Endothelial cell (in vitro differentiated cells): ENCODE measurements at regions not wholly inside any gene's neighbourhood (a gene's known extent, or its start where the extent isn't known, plus 50 kb on each side); places are given as distances from the start of the nearest gene placed in this dataset.
"Not testable (repeated sequence)": the region's sequence is repeated elsewhere in the genome, so short reads cannot be mapped to it uniquely, and the experiment has no call there.

Experiments
- DNase-seq: peaks from one replicate; pipeline ENCODE4 v3.0.0; 2021; ENCODE audit warnings: low spot score
- H3K27ac Mint-ChIP-seq: one replicate; pipeline ENCODE4 v1.8.0; 2021; ENCODE audit warnings: mixed read lengths, inconsistent platforms; ENCODE audit not compliant: unreplicated experiment
- H3K27me3 Mint-ChIP-seq: one replicate; pipeline ENCODE4 v1.8.0; 2021; ENCODE audit warnings: mild to moderate bottlenecking, moderate library complexity, mixed read lengths, inconsistent platforms; ENCODE audit not compliant: unreplicated experiment
- H3K36me3 Mint-ChIP-seq: one replicate; pipeline ENCODE4 v1.8.0; 2021; ENCODE audit warnings: mild to moderate bottlenecking, low read depth, mixed read lengths, inconsistent platforms; ENCODE audit not compliant: unreplicated experiment
- H3K4me1 Mint-ChIP-seq: one replicate; pipeline ENCODE4 v1.8.0; 2021; ENCODE audit warnings: mild to moderate bottlenecking, mixed read lengths, inconsistent platforms; ENCODE audit not compliant: unreplicated experiment
- H3K4me3 Mint-ChIP-seq: one replicate; pipeline ENCODE4 v1.8.0; 2021; ENCODE audit warnings: mild to moderate bottlenecking, mixed read lengths, inconsistent platforms; ENCODE audit not compliant: unreplicated experiment
- H3K9me3 Mint-ChIP-seq: one replicate; pipeline ENCODE4 v1.8.0; 2021; ENCODE audit warnings: mixed read lengths, inconsistent platforms; ENCODE audit not compliant: unreplicated experiment
- TF ChIP-seq, protein P1 (sequence below): fragments of 200-600 bp; sonication (generic); IDR thresholded peaks from one replicate; pipeline ENCODE4 v1.5.0; 2021; ENCODE audit warnings: antibody characterized with exemption; ENCODE audit not compliant: unreplicated experiment

DNA sequence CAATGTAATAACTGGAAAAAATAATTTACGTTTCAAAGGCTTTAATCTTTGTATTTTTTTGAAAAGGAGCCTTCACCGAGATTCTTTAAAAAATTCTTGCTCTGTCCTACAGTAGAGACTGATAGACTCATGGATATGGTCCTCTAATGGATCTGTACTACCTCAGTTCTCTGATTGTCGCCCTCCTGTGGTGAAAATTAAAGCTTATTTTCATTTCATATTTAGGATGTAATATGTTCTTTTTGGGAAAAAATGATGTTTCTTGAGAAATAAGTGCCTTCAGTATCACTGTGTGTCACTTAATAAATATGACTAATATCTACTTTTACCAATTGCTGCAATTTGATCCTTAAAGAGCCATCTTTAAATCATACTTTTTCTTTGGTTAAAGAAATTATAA lies 4593.3 kb upstream of the OR11H1 start:
- peaks cover 12% of the 10 kb centered on the region for H3K27me3 Mint-ChIP-seq
- not testable (repeated sequence) for H3K27ac Mint-ChIP-seq, H3K4me3 Mint-ChIP-seq, DNase-seq, H3K4me1 Mint-ChIP-seq, H3K36me3 Mint-ChIP-seq
- H3K9me3 Mint-ChIP-seq: peaks cover 39% of the 10 kb centered on the region

DNA sequence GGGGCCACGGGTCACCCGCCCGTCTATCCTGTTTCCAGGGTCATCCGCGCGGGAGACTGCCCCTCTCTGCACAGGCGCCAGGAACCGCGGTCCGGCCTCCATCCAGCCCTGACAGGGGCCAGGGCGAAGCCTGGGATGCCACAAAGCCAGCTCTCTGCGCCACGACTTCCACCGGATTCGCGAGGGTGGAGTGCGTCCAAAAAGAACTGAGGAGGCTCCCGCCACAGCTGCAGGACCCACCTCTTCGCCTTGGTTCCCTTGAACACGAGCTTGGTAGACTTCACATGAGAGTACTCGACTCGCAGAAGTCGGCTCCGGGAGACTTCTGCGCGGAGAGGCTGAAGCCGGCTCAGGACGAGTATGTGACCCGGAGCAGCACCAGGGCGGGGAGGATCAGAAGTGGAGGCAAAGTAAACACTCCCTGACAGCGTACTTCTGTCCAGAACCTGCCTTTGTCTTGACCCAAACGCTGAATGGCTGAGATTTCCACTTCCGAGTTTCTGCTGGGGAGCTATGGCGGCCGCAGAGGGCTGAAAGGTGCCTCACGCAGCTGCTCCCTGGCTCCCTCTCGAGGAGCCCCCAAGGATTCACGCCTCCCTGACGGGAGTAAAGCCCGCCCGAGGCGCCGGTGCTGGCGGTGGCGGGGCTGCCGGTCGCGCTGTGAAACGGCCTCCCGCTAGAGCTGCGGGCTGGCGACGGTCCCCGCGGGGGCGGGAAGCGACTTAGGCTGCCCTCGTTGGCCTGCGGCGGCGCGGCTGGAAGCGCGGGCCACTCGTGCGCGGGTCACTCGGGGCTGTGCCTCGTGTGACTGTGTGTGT lies 4566.7 kb upstream of the OR11H1 start:
- H3K9me3 Mint-ChIP-seq: peaks cover 41% of the 10 kb centered on the region

DNA sequence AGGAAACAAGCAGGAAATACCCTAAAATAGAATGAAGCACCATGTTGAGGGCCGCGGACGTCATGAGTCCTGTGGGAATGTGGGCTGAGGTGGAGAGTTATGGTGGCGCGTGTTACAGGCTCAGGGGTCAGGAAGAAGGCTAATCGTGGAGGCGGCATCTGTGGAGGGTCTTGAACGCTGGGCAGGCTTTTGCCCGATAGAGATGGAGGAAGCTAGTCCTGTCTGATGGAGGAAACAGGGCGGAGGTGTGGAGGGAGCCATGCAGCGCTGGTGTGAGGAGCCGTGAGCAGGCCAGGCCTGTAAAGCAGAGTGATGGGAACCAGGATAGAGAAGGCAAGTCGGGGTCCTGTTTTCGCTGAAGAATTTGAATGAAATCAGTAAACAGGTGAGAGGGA lies 4566.1 kb upstream of the OR11H1 start:
- Mint-ChIP-seq H3K4me3 (peak overlapping the region; percentile 45), H3K9me3 (peaks cover 41% of the 10 kb centered on the region)
- not testable (repeated sequence) for H3K27me3 Mint-ChIP-seq, H3K4me1 Mint-ChIP-seq, H3K27ac Mint-ChIP-seq, DNase-seq, H3K36me3 Mint-ChIP-seq

More for the DNA sequence above, 4566.7 kb upstream of the OR11H1 start:
- TF ChIP-seq, protein P1, sequence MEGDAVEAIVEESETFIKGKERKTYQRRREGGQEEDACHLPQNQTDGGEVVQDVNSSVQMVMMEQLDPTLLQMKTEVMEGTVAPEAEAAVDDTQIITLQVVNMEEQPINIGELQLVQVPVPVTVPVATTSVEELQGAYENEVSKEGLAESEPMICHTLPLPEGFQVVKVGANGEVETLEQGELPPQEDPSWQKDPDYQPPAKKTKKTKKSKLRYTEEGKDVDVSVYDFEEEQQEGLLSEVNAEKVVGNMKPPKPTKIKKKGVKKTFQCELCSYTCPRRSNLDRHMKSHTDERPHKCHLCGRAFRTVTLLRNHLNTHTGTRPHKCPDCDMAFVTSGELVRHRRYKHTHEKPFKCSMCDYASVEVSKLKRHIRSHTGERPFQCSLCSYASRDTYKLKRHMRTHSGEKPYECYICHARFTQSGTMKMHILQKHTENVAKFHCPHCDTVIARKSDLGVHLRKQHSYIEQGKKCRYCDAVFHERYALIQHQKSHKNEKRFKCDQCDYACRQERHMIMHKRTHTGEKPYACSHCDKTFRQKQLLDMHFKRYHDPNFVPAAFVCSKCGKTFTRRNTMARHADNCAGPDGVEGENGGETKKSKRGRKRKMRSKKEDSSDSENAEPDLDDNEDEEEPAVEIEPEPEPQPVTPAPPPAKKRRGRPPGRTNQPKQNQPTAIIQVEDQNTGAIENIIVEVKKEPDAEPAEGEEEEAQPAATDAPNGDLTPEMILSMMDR: no peak
- peaks cover 7% of the 10 kb centered on the region for H3K27me3 Mint-ChIP-seq
- H3K4me1 Mint-ChIP-seq: no peaks in the 10 kb centered on the region
- H3K36me3 Mint-ChIP-seq: peaks cover 6% of the 10 kb centered on the region
- H3K27ac Mint-ChIP-seq: no peak overlapping the region
- no peak for DNase-seq
- H3K4me3 Mint-ChIP-seq: peak overlapping the region; percentile 45
